Effector memory CD4-positive, alpha-beta T cell (primary cell): ENCODE measurements at regions not wholly inside any gene's neighbourhood (a gene's known extent, or its start where the extent isn't known, plus 50 kb on each side); places are given as distances from the start of the nearest gene placed in this dataset.
"Not testable (repeated sequence)": the region's sequence is repeated elsewhere in the genome, so short reads cannot be mapped to it uniquely, and the experiment has no call there.

ENCODE experiments used
- DNase-seq, 3 donors: peaks; one replicate each; pipeline ENCODE4 v3.0.0-alpha.2; 2020
- H3K27ac ChIP-seq: 2 replicates; pipeline ENCODE4 v1.7.0; 2013; ENCODE audit warnings: mild to moderate bottlenecking, low read length, moderate library complexity; ENCODE audit not compliant: insufficient read depth, poor library complexity, severe bottlenecking
- H3K27me3 ChIP-seq: replicated peaks from 2 replicates; pipeline ENCODE4 v1.7.0; 2013; ENCODE audit warnings: mild to moderate bottlenecking, low read length; ENCODE audit not compliant: insufficient read depth, control insufficient read depth, poor library complexity, severe bottlenecking
- H3K36me3 ChIP-seq: 2 replicates; pipeline ENCODE4 v1.7.0; 2013; ENCODE audit warnings: mild to moderate bottlenecking, low read length, moderate library complexity; ENCODE audit not compliant: control insufficient read depth, insufficient read depth
- H3K4me1 ChIP-seq: 2 replicates; pipeline ENCODE4 v1.7.0; 2013; ENCODE audit warnings: low read length, mild to moderate bottlenecking; ENCODE audit not compliant: control insufficient read depth, insufficient read depth, poor library complexity, severe bottlenecking
- H3K4me3 ChIP-seq: 2 replicates; pipeline ENCODE4 v1.7.0; 2013; ENCODE audit warnings: low read length, low read depth, mild to moderate bottlenecking; ENCODE audit not compliant: insufficient read depth, poor library complexity, severe bottlenecking
- H3K9me3 ChIP-seq: 2 replicates; pipeline ENCODE4 v1.7.0; 2013; ENCODE audit warnings: mild to moderate bottlenecking, low read length, moderate library complexity; ENCODE audit not compliant: control insufficient read depth

DNA sequence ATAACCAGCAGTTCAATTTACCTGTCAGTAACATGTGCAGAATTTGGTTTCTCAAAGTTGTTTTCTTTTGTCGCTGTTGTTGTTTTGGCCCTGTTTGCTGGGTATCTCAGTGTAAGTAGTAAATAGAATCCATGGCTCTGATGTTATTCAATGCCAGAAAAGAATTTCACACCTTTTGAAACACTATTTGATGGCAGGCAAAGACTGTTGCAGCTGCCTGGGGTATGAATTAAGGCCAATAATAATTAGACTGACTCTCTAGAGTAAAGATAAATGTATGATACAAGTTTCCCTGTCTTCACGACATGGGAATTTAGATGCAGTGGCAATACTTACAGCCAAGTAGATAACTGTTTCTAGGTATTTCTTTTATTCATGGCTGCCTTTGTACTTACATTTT is 281.4 kb downstream of the CD83 start:
- H3K4me1 ChIP-seq: no peaks in the 10 kb centered on the region
- no peak for DNase-seq
- H3K36me3 ChIP-seq: no peaks in the 10 kb centered on the region
- H3K9me3 ChIP-seq: no peaks in the 10 kb centered on the region
- H3K27ac ChIP-seq: no peak overlapping the region
- no peaks in the 10 kb centered on the region for H3K27me3 ChIP-seq
- H3K4me3 ChIP-seq: no peak overlapping the region

DNA sequence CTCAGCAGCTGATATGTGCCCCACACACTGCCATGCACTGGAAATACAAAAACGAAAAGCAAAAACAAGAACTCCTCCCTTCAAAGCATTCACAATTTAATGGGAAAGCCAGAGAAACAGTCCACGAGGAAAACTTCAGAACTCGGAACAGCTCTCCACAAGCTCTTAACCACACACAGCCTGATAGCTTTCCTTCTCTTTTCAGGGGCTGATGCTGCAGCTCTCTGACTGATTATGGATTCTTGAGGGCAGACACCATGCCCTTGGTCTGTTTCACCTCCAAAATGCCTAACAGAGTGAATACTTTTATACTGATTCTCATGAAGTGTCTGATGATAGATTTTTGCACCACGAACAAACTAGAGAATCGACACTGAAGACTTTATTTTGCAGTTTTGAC is 282.1 kb downstream of the CD83 start:
- H3K4me1 ChIP-seq: no peaks in the 10 kb centered on the region
- no peak overlapping the region for H3K4me3 ChIP-seq
- H3K27ac ChIP-seq: no peak overlapping the region
- no peaks in the 10 kb centered on the region for H3K9me3 ChIP-seq
- no peaks in the 10 kb centered on the region for H3K36me3 ChIP-seq
- DNase-seq: no peak
- no peaks in the 10 kb centered on the region for H3K27me3 ChIP-seq

GRCh38 chr6:14401246-14401645 is 283.7 kb downstream of the CD83 start:
- no peak for DNase-seq
- Histone ChIP-seq H3K27me3 (no peaks in the 10 kb centered on the region), H3K4me1 (no peaks in the 10 kb centered on the region), H3K27ac (no peak overlapping the region), H3K9me3 (no peaks in the 10 kb centered on the region), H3K36me3 (no peaks in the 10 kb centered on the region), H3K4me3 (no peak overlapping the region)

DNA sequence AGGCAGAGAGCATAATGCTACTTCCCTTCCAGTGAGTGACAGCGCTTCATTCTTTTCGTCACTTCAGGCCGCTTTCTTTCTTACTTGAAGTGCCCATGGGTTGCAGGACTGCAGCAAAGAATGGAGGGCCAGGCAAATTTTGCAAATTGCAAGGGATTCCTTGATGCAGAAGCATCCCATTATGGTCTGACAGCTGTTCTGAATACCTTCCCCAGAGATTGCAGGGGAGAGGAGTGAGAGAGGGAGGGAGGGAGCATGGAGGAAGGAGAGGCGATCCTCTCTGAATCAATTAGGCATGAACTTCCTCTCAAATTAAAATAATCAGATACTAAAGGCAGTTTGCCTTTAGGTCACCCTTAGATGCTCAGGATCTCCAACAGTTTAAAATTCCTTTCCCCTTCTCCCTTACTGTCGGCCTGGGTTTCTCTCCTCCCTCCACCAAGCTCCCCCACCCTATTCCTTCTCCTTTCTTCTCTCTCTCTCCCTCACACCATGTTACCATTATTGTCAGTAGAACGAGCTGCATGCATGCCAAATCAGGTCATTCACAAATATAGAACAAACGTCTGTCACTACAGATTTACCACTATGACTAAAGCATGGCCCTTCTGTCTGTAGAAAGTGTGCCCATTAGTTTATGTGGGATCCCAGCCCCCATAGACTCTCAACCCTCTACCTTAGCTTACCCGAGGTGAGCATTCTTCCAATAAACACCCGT is 289.2 kb downstream of the CD83 start:
- no peak for DNase-seq
- H3K36me3 ChIP-seq: no peaks in the 10 kb centered on the region
- H3K27me3 ChIP-seq: no peaks in the 10 kb centered on the region
- no peak overlapping the region for H3K27ac ChIP-seq
- H3K4me3 ChIP-seq: no peak overlapping the region
- no peaks in the 10 kb centered on the region for H3K4me1 ChIP-seq
- no peaks in the 10 kb centered on the region for H3K9me3 ChIP-seq

GRCh38 chr6:14408446-14408845 is 290.9 kb downstream of the CD83 start:
- H3K4me3 ChIP-seq: no peak overlapping the region
- H3K27me3 ChIP-seq: no peaks in the 10 kb centered on the region
- H3K4me1 ChIP-seq: no peaks in the 10 kb centered on the region
- H3K9me3 ChIP-seq: no peaks in the 10 kb centered on the region
- no peak for DNase-seq
- H3K27ac ChIP-seq: no peak overlapping the region
- H3K36me3 ChIP-seq: no peaks in the 10 kb centered on the region

DNA sequence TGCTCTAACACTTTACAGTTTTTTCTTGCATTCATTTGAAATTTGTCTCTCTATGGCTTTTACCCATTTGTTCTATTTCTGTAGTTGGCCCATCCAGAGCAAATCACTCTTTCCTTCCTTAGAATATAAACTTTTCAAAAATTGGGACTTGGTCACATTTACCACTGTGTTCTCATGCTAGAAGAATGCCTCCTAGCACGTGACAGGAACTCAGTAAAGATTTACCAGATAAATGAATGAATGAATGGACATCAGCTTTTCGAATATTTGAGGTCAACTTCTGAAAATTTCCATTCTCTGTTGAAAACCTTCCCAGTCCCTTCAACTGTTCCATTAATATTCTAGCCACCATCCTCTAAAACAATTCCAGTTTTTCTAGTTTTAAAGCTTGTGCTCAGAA is 294.5 kb downstream of the CD83 start:
- Histone ChIP-seq H3K4me1 (no peaks in the 10 kb centered on the region), H3K27me3 (no peaks in the 10 kb centered on the region), H3K4me3 (no peak overlapping the region), H3K9me3 (no peaks in the 10 kb centered on the region), H3K36me3 (no peaks in the 10 kb centered on the region), H3K27ac (no peak overlapping the region)
- DNase-seq: no peak

GRCh38 chr6:14415452-14415851 is 297.9 kb downstream of the CD83 start:
- no peak for DNase-seq
- Histone ChIP-seq H3K9me3 (no peaks in the 10 kb centered on the region), H3K4me3 (no peak overlapping the region), H3K27me3 (no peaks in the 10 kb centered on the region), H3K27ac (no peak overlapping the region), H3K36me3 (no peaks in the 10 kb centered on the region), H3K4me1 (no peaks in the 10 kb centered on the region)

DNA sequence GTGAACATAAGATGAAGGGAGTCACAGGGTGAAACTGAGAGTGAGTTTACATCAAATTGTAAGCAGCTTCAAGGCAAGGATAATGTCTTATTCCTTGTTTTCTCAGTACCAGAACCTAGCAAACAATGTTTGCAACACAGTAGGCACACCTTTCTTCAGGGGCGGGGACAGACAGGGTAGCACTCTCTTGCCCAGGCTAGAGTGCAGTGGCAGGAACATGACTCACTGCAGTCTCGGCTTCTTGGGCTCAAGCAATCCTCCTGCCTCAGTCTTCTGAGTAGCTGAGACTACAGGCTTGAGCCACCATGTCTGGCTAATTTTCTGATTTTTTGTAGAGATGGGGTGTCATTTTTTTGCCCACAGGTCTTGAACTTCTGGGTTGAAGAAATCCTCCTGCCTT is 299.8 kb downstream of the CD83 start:
- no peaks in the 10 kb centered on the region for H3K9me3 ChIP-seq
- H3K27ac ChIP-seq: no peak overlapping the region
- no peak for DNase-seq
- no peaks in the 10 kb centered on the region for H3K36me3 ChIP-seq
- H3K4me1 ChIP-seq: no peaks in the 10 kb centered on the region
- no peaks in the 10 kb centered on the region for H3K27me3 ChIP-seq
- no peak overlapping the region for H3K4me3 ChIP-seq

GRCh38 chr6:14419224-14419623 is 301.7 kb downstream of the CD83 start:
- not testable (repeated sequence) for H3K27ac ChIP-seq, DNase-seq, H3K4me3 ChIP-seq, H3K4me1 ChIP-seq, H3K27me3 ChIP-seq, H3K9me3 ChIP-seq, H3K36me3 ChIP-seq

DNA sequence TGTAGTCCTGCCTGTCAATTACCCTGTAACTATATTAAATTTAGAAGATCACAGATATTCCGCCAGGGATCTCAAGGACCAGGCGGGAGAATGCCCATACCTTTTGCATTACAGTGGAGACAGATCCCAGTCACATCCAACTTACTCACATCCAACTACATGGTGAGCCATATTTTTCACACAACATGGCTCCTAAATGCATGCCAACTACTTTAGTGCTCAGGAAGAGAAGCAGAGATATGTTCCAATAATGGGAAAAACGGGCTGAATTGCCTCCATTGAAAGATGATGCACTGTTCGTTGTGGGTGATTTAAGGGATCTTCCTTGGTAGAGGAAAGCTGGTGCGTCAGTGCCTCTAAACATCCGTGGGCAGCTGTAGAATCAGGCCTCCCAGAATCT is 304.5 kb downstream of the CD83 start:
- Histone ChIP-seq H3K36me3 (no peaks in the 10 kb centered on the region), H3K4me1 (no peaks in the 10 kb centered on the region), H3K9me3 (no peaks in the 10 kb centered on the region), H3K27ac (no peak overlapping the region), H3K4me3 (no peak overlapping the region), H3K27me3 (no peaks in the 10 kb centered on the region)
- no peak for DNase-seq
